Panc1 (cell line): ENCODE measurements at regions not wholly inside any gene's neighbourhood (a gene's known extent, or its start where the extent isn't known, plus 50 kb on each side); places are given as distances from the start of the nearest gene placed in this dataset.

Experiments used
- POLR2AphosphoS5 ChIP-seq: IDR thresholded peaks from 2 replicates; pipeline ENCODE4 v1.6.1; 2012; ENCODE audit warnings: mild to moderate bottlenecking, low read depth, low read length, moderate library complexity
- TF ChIP-seq, protein P1 (sequence below): fragments of 450-650 bp; IDR thresholded peaks from 2 replicates; pipeline ENCODE4 v1.5.1; 2017; ENCODE audit warnings: mild to moderate bottlenecking

DNA sequence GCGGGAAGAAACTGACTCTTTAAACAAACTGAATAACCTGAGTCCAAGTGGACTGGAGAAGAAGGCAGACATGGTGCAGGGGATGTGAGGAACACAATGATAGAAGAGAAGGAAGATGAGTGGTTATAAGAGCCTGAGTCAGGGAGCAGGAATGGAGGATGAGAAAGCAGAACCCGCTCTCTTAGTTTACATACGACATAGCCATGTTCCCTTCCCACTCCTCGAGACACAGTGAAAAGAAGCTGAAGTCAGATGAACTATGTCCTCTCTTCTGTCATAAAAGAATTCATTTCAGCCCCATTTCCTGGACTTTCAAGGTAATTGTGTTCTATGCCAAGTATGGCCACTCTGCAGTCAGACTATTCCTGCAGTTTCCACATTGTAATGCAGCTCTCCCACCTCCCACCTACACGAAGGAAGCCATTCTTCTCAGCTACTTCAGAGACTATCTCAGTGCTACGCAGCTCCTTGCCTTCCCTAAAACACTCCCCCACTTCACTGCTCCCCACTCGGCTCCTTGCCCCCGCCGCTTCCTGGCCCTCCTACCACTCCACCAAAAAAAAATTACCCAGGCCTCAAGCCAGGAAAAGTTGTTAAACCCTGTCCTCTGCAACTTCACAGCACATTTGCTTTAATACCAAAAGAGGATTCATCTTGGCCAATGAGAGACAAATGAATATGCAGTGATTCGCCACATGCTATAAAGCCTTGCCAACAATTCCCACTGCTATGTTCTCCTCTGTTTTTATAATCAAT is 323.4 kb upstream of the EPHA4 start:
- no peak for TF ChIP-seq POLR2AphosphoS5
- TF ChIP-seq, protein P1, sequence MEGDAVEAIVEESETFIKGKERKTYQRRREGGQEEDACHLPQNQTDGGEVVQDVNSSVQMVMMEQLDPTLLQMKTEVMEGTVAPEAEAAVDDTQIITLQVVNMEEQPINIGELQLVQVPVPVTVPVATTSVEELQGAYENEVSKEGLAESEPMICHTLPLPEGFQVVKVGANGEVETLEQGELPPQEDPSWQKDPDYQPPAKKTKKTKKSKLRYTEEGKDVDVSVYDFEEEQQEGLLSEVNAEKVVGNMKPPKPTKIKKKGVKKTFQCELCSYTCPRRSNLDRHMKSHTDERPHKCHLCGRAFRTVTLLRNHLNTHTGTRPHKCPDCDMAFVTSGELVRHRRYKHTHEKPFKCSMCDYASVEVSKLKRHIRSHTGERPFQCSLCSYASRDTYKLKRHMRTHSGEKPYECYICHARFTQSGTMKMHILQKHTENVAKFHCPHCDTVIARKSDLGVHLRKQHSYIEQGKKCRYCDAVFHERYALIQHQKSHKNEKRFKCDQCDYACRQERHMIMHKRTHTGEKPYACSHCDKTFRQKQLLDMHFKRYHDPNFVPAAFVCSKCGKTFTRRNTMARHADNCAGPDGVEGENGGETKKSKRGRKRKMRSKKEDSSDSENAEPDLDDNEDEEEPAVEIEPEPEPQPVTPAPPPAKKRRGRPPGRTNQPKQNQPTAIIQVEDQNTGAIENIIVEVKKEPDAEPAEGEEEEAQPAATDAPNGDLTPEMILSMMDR: no peak
